SIG-M5 treated with dmso at 0.1 percent for 504 hours (cell line): ENCODE measurements at regions not wholly inside any gene's neighbourhood (a gene's known extent, or its start where the extent isn't known, plus 50 kb on each side); places are given as distances from the start of the nearest gene placed in this dataset.

ENCODE experiments used
- DNase-seq: peaks from one replicate; lab custom pipeline; 2025; ENCODE audit not compliant: unreplicated experiment; lab: John Stamatoyannopoulos, UW

GRCh38 chr10:44593952-44594351, 209.1 kb upstream of the CXCL12 start:
- DNase-seq, result no peak

DNA sequence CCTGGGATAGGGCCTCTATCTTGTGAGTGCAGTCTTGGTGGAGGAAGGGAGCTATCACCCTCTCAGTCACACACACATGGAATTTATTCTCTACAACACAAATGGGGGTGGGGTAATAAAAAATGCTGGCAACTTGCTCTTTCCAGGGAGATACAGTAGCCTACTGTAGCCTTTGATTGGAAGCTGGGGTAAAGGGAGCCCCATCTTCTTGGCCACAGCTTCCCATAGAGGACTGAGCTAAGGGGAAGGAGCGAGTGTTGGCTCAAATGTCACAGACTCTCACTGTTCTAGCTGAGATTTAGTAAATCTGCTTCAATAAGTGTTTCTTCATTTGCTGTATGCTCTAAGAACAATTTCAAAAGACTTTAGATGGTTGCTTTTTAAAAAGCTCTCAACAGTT, 222.2 kb upstream of the CXCL12 start:
- no peak for DNase-seq

- DNase-seq, result no peak
Measured at GRCh38 chr10:44618910-44619309, 234.0 kb upstream of the CXCL12 start.

DNA sequence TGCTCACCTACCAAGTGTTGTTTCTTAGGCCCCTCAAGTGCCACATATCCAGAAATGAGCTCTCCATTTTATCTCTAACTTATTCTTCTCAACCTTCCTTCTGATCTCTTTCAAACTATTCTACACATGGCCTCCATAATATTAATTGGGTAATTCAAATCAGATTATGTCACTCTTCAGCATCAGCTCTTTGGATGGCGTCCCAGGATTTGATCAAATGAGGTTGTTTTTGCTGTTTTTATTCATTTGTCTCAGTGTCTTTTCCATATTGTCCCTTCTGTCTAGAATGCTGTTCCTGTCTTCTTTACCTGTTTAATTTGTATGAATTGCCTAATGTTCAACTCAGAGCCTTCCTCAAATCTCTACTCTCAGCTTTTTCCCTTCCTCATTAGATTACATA, 234.6 kb upstream of the CXCL12 start:
- no peak for DNase-seq

DNA sequence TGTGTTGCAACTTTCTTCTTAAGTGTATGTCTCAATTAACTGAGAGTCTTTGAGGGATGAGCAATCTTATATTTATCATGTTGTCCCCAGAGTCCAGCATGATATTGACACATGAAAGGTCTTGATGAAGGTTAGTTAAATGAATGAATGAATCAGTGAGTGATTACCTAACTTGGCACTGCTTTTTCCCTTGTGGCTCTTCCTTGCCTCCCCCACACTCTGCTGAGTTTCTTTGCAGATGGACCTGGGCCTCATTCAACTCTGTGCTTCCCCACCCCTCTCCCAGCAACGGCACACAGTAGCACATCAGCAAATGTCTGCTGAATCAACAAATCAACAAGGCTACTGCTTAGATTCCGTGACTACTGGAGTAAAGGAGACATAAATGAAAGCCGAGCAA, 235.1 kb upstream of the CXCL12 start:
- no peak for DNase-seq

- DNase-seq, result no peak
Measured at GRCh38 chr10:44627591-44628354, 242.9 kb upstream of the CXCL12 start.

GRCh38 chr10:44628921-44629320, 244.0 kb upstream of the CXCL12 start:
- no peak for DNase-seq

DNA sequence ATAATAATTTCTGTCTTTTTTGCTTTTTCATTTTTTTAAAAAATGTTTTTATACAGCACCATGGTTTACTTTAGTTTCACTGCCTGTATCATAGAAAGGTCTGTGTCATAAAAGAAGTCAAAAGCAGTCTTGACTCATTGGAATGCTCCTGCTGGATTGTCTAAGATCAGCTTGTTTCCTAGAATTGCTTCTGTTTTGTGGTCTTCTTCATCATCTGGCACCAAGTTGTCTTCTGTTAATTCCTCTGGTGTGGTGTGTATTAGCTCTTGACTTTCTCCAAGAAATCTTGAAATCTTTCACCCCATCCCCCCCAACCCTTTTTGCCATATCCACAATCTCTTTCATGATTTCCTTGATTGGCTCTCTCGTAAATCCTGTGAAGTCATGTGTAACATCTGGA, 250.3 kb upstream of the CXCL12 start:
- no peak for DNase-seq

DNA sequence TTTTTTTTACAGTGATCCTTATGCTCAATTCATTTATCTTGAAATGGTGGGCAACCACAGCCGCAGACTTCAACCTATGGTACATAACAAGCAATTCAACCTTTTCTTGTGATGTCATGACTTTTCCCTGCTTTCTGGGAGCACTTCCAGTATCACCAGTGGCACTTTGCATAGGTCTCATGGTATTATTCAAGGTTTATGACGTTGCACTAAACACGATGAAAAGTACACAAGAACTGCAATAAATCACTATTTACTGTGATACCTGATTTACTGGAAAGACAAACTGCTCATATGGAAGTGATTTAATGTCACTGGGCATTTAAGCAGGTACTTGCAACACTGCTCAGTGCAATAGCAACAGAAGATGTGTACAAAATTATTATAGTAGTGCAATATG, 251.7 kb upstream of the CXCL12 start:
- DNase-seq, result peak; percentile 1

DNA sequence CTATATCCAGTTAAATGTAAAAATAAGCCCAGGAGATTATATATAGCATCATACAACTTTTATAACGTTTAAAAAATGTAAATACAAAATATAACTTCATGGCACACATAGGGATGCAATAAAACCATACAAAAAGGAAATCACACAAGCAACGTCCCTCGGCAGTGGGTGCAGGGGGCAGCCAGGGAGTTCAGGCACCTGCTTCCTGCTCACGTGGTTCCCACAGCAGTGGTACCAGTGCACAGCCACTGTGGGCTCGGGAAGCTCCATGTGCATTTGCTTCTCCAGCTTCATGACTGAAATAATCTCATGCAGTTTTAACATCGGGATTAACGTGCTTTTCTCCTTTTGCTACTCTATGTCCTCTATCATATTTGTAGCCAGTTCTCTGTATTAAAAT, 255.5 kb upstream of the CXCL12 start:
- no peak for DNase-seq

- DNase-seq, result no peak
Measured at GRCh38 chr10:44647473-44647872, 262.6 kb upstream of the CXCL12 start.

GRCh38 chr10:44647877-44648542, 263.1 kb upstream of the CXCL12 start:
- no peak for DNase-seq

- DNase-seq, result no peak
Measured at GRCh38 chr10:44650691-44651661, 260.2 kb upstream of the TMEM72 start.

- DNase-seq, result no peak
Measured at GRCh38 chr10:44651834-44652233, 259.3 kb upstream of the TMEM72 start.

DNA sequence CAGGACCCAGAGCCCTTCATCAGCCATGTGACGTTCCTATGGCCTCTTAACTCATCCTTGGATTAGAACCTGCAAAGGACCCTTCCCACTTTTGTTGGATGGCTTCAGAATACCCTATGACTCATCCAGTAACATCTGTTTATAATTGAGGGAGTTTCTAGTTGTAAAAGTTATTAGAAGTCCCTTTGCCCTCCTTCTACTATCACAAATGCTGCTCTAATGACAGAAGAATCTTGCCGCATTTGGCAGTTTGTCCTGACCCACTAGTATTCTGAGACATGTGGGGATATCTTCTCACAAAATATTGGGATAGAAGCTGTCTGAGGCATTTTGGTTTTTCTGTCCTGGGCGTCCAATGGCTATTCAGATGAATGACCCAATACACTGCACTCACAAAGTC, 251.8 kb upstream of the TMEM72 start:
- no peak for DNase-seq

GRCh38 chr10:44660271-44660670, 250.9 kb upstream of the TMEM72 start:
- DNase-seq, result no peak

DNA sequence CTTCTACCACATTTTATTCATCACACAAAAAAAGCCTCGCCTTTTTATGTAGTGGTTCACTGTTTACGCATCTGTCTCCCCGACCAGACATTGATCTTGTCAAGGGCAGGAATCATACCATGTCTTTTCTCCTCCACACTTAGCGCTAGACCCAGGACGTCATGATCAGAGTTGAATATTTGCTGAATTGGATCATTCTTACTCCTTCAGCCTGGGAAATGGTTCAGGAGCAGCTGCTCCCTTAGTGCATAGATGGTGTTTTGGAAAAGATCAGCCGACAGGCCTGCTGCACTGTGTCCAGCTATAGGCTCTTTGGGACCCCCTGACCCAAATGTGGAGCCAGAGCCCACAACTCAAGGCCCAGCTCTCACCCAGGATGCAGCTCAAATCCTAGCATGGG, 249.1 kb upstream of the TMEM72 start:
- DNase-seq, result no peak

- no peak for DNase-seq
Measured at GRCh38 chr10:44668336-44668735, 242.8 kb upstream of the TMEM72 start.

DNA sequence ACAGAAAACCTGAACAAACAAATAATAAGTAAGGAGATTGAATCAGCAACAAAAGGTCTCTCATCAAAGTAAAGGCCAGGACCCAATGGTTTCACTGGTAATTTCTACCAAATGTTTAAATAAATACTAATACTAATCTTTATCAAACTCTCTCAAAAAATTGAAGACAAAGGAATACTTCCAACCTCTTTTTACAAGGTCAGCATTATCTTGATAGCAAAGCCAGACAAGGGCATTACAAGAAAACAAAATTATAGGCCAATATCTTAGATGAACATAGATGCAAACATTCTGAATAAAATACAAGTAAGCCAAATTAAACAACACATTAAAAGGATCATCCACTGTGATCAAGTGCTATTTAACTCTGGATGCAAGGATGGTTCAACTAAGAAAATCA, 239.8 kb upstream of the TMEM72 start:
- DNase-seq, result no peak

DNA sequence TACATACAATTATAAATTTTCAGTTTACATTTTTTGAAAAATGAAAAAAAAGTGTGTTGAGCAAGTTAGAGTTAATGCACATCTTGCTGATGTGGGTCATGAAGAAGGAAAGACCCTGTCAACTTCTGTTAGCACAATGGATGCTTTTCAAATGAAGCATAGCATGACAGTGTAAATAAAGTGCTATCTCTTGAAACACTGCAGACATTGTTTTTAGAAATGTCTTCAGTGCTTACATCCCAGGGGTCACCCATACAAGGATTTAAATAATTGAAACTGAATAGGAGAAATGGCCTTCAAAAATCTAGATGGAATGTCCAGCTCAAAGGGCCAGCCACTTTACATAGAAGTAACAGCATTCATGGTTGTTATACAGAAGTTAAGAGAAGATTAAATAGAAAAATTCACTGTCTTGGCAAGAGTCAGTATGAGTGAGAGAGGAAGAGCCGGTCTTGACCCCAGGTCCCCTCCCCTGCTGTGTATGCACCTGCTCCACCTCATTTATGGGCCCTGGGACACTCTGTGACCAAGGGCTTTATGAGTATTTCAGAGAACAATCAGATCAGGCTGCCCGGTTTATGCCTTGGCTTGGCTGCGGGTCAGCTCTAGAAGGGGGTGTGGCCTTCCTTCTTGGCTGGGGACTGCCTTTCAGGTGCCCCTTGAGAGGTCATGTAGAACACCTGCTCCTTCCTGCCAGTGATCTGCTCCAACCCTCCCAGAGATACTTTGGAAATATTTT, 237.7 kb upstream of the TMEM72 start:
- DNase-seq, result no peak
